ENCODE measurements at regions not wholly inside any gene's neighbourhood (a gene's known extent, or its start where the extent isn't known, plus 50 kb on each side); places are given as distances from the start of the nearest gene placed in this dataset.
A peak's percentile ranks its signal among the peaks of the same experiment; 100 is the strongest.

DNA sequence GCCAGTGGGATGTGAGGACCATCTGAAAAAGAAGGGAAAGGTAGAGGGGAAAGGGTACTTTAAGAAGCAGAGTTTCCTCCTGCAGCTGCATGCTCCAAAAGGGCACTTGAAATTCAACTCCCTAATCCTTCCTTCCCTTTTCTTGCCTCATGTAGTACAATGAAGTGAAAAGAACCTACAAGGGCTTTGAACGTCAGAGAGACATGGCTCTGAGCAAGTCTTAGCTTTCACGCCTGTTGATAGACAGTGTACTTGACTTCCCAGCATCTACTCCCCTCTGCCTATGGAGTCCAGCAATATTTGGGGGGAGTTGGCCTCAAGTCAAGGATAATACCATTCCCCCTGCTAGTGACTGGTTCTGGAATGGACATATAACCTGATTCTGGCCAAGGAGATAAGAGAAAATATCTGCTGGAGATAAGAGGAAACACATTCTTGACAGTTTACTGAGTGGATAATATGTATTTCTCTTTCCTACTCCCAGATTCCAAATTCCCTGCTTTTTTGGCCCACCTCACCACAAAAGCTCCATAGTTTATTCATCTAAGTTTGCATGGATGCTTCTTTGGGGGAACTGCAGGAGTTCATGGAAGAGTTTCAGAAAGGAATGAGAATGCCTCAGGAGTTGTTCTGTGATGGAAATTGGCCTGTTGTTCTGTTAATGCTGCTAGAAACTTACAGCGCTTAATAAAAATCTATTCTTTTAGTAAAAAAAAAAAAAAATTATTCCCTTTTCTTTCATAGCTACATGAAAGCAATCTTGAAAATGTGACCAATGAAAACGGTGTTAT, 193.0 kb upstream of the TPM1 start:
- ATAC-seq (ENCODE audit: low read depth in 2 of 2) (no peak), DNase-seq (no peak)
- no peaks in the 10 kb centered on the region for H3K4me1 Mint-ChIP-seq
- no peaks in the 10 kb centered on the region for H3K9me3 Mint-ChIP-seq
- H3K27ac Mint-ChIP-seq: no peak overlapping the region
- H3K4me3 Mint-ChIP-seq: no peak overlapping the region
- no peaks in the 10 kb centered on the region for H3K36me3 Mint-ChIP-seq
- peaks cover 6 to 29% (median 9%) of the 10 kb centered on the region in 3 donors for H3K27me3 Mint-ChIP-seq

DNA sequence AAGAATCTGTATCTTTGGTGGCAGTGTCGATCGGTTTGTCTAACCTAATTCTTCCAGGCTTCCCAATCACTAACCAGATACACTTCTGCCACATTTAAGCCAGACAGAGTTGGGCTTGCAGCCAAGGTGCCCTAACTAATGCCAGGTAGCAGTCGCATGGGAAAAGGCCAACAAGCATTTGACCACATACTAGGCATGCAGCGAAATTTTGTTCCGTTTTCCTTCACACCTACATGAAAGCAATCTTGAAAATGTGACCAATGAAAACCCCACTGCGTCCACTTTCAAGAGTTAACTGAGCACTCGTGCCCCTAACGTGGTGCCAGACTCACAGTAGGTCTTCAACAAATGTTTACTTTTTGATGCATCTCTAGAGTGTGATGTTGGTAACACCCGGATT, 192.2 kb upstream of the TPM1 start:
- no peak overlapping the region for H3K4me3 Mint-ChIP-seq
- no peaks in the 10 kb centered on the region for H3K36me3 Mint-ChIP-seq
- no peaks in the 10 kb centered on the region for H3K9me3 Mint-ChIP-seq
- no peak for ATAC-seq (ENCODE audit: low read depth in 2 of 2)
- peaks cover 6 to 25% (median 9%) of the 10 kb centered on the region in 3 donors for H3K27me3 Mint-ChIP-seq
- no peak for DNase-seq
- H3K27ac Mint-ChIP-seq: peak overlapping the region in 1 of 6 donors; percentile 62
- H3K4me1 Mint-ChIP-seq: no peaks in the 10 kb centered on the region

DNA sequence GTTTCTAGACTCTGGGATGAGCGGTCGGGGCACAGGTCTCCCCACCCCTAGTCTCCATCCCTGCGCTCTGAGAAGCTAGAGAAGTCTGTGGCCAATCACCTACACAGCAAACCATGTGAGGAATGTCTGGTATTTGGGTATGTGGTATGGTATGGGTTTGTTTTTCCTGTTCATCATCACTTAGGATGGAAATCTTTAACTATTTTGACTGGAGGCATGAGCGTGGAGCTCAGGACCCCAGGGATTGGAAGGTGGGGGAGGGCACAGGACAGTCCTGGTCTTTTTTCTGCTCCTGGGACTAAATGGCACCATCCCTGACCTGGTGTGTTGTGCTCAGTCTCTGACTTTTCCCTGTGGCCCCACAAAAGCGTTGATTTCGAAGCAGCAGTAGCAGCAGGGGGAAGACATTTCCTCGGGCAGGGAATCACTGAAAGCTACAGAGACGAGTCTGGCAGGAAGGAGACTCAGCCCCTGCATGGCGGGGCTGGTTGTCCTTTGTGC, 191.7 kb upstream of the TPM1 start:
- H3K27ac Mint-ChIP-seq: no peak overlapping the region
- no peak overlapping the region for H3K4me3 Mint-ChIP-seq
- ATAC-seq (ENCODE audit: low read depth in 2 of 2) (no peak), DNase-seq (no peak)
- no peaks in the 10 kb centered on the region for H3K4me1 Mint-ChIP-seq
- H3K36me3 Mint-ChIP-seq: no peaks in the 10 kb centered on the region
- no peaks in the 10 kb centered on the region for H3K9me3 Mint-ChIP-seq
- peaks cover 6 to 23% (median 9%) of the 10 kb centered on the region in 3 donors for H3K27me3 Mint-ChIP-seq

DNA sequence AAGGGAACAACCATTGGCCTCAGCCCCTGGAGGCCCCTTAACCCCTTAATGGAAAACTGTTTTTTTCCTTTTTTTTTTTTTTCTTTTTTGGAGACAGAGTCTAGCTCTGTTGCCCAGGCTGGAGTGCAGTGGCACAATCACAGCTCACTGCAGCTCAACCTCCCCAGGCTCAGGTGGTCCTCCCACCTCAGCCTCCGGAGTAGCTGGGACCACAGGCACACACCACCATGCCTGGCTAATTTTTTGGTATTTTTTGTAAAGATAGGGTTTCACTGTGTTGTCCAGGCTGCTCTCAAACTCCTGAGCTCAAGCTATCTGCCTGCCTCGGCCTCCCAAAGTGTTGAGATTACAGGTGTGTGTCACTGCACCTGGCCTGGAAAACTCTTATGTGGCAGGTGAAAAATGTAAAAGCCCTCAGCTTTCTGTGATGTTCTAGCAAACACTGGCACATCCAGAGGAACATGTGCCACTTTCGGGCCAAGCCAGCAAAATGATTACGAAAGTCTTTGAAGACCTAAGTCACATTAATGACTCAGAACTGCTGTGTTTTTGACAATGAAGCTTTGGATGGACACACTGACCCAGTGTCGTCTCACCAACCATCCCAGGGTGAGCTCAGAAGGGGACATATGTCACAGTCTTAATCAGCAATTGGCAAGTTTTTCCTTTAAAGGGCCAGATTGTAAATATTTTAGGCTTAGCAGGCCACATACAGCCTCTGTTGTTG, 189.3 kb upstream of the TPM1 start:
- Mint-ChIP-seq H3K9me3 (no peaks in the 10 kb centered on the region), H3K27ac (no peak overlapping the region), H3K4me3 (no peak overlapping the region), H3K4me1 (no peaks in the 10 kb centered on the region), H3K27me3 (peaks cover 7 to 17% (median 14%) of the 10 kb centered on the region in 3 donors), H3K36me3 (no peaks in the 10 kb centered on the region)
- DNase-seq (no peak), ATAC-seq (ENCODE audit: low read depth in 2 of 2) (no peak)

DNA sequence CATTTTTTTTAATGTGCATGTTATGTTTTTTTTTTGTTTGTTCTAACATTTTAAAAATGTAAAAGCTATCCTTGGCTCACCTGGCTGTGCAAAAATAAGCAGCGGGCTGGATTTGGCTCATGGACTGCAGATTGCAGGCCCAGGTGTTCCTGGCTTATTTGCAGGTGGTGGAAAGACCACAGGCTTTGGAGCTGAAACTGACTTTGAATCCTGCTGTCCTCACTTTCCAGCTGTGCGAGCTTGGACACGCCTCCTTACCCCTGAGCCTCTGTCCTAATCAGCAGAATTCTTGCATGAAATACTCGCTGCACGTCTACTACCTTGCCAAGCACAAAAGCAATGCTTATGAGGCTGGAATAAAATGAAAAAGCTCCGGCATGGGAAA, 188.7 kb upstream of the TPM1 start:
- Mint-ChIP-seq H3K27me3 (peaks cover 2 to 17% (median 16%) of the 10 kb centered on the region in 3 donors), H3K36me3 (no peaks in the 10 kb centered on the region), H3K27ac (no peak overlapping the region), H3K4me3 (no peak overlapping the region), H3K4me1 (no peaks in the 10 kb centered on the region), H3K9me3 (no peaks in the 10 kb centered on the region)
- no peak for ATAC-seq (ENCODE audit: low read depth in 2 of 2)
- no peak for DNase-seq

DNA sequence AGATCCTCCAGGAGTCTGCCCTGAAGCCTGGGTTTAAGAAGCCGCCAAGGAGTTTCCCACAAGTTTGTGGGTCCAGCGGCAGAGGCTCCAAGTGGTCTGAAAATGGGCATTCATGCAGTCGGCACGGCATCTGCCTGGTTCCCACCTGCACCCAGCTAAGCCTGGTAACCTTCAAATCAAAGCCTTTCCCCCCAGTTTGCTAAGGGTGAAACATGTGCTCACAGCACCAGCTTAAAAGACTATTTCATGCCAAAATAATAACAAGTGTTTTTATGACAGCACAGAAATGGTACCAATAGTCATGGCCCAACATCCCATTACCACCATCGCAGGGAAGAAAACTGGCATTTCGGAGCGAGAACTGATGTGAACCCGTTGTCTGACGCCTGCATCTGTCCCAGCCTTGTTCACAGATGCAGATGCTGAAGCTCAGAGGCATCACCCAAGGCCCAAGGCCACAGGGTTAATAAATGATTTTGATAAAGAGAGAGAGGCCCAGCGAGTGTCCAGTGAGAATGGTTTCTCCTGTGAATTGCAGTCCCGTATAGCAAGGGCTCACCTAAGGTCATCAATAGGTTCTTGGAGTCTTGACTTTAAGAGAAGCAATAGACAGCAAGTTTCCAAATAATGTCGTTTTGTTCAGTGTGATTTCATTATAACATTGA, 188.0 kb upstream of the TPM1 start:
- Mint-ChIP-seq H3K36me3 (no peaks in the 10 kb centered on the region), H3K4me1 (no peaks in the 10 kb centered on the region), H3K27ac (no peak overlapping the region), H3K27me3 (peaks cover 0 to 19% (median 16%) of the 10 kb centered on the region in 3 donors), H3K4me3 (no peak overlapping the region), H3K9me3 (peaks cover 0 to 1% (median 0%) of the 10 kb centered on the region in 7 donors)
- DNase-seq: no peak
- ATAC-seq (ENCODE audit: low read depth in 2 of 2): no peak

DNA sequence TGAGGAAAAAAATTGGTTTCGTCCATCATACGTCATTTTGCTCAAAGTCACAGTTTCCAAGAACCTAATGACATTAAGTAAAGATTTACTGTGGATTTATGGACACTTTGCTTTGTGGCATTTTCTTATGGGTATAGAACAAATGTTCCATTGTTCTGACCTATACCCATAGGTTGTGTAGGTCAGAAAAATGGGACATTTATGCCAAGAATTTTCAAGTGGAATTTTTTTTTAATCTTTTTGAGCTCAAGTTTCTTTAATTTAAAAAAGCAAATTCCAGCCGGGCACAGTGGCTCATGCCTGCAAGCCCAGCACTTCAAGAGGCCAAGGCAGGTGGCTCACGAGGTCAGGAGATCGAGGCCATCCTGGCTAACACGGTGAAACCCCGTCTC, 187.5 kb upstream of the TPM1 start:
- DNase-seq: no peak
- Mint-ChIP-seq H3K9me3 (peaks cover 0 to 6% (median 2%) of the 10 kb centered on the region in 7 donors), H3K27ac (no peak overlapping the region), H3K36me3 (no peaks in the 10 kb centered on the region), H3K4me1 (no peaks in the 10 kb centered on the region), H3K27me3 (peaks cover 0 to 24% (median 16%) of the 10 kb centered on the region in 3 donors), H3K4me3 (peak overlapping the region in 1 of 8 donors; percentile 15)
- ATAC-seq (ENCODE audit: low read depth in 2 of 2): no peak

DNA sequence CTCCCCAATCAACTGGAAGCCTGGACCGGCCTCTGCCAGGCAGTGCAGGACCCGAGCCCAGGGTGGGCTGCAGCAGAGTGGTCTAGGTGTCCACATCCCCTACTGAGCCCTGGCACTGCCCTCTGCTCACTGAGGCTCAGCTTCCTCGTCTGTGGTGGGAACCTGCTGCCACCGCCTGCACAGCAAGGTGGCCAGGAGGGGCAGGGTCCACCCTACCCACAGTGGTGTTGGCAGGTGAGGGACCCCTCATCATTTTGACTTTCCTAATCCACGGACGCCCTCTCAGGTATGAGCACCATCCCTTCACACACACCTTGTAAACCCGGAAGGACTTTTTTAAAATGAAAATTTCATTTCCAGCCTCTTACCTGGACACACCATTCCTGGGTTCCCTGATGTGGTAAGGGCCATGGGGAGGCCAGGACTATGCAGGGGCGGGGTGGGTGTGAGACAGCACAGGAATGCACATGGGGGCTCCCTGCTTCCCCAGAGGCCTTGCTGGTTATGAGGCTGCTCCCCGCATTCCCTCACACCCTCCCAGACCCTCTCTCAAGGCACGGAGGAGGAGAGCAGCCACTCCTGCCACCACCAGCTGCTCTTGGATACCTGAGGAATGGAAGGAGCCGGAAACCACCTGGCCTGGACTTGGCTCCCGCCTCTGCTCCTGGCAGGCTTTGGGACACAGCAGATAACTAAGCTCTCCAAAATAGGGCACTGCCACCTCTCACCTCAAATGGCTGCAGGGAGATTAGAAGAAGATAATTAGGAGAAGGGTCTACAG, 185.9 kb upstream of the TPM1 start:
- H3K4me1 Mint-ChIP-seq: no peaks in the 10 kb centered on the region
- H3K27me3 Mint-ChIP-seq: peaks cover 3 to 31% (median 15%) of the 10 kb centered on the region in 3 donors
- ATAC-seq (ENCODE audit: low read depth in 2 of 2) (no peak), DNase-seq (no peak)
- no peak overlapping the region for H3K27ac Mint-ChIP-seq
- peaks cover 0 to 14% (median 6%) of the 10 kb centered on the region in 7 donors for H3K9me3 Mint-ChIP-seq
- no peaks in the 10 kb centered on the region for H3K36me3 Mint-ChIP-seq
- H3K4me3 Mint-ChIP-seq: no peak overlapping the region

DNA sequence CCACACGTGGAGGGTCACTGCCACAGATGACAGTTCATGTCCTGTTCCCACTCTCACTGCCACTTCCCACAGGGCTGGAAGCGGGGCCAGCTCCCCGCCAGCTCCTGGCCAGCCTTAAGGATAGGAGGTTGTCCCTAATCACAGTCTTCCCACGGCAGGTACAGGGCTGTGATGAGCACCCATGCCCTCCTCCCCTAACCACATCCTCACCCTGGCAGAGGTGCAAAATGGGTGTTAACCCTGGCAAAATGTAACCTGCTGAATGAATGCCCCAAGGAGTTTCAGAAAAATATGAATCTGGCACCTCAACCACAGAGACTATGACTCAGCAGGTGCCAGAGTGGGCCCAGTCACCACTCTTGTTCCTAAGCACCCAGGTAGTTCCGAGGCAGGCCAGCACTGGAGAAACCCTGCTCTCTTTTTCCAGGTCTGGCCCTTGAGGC, 185.1 kb upstream of the TPM1 start:
- no peak for ATAC-seq (ENCODE audit: low read depth in 2 of 2)
- H3K27me3 Mint-ChIP-seq: peaks cover 10 to 31% (median 15%) of the 10 kb centered on the region in 3 donors
- peak overlapping the region in 1 of 6 donors; percentile 4 for H3K27ac Mint-ChIP-seq
- H3K4me1 Mint-ChIP-seq: no peaks in the 10 kb centered on the region
- peaks cover 0 to 16% (median 6%) of the 10 kb centered on the region in 7 donors for H3K9me3 Mint-ChIP-seq
- no peaks in the 10 kb centered on the region for H3K36me3 Mint-ChIP-seq
- peak overlapping the region in 1 of 8 donors; percentile 43 for H3K4me3 Mint-ChIP-seq
- no peak for DNase-seq

DNA sequence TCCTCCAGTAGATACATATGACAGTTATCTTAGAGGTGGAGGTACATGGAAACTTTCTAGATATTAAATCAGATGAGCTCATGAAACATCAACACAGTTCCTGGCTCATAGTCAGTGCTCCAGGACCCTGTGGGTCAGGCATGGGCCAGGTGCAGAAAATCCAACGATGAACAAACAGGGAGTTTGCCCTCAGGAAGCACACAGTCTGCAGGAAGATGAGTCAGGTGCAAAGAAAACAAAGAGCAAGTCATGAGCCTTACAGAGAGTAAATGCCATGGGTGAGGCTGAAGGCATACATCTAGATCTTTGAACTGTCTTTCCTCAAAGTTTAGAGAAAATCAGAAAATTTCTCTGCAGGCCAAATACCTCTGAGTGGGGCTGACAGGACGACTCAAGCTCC, 184.2 kb upstream of the TPM1 start:
- H3K4me3 Mint-ChIP-seq: no peak overlapping the region
- H3K27me3 Mint-ChIP-seq: peaks cover 15 to 38% (median 15%) of the 10 kb centered on the region in 3 donors
- no peaks in the 10 kb centered on the region for H3K4me1 Mint-ChIP-seq
- H3K36me3 Mint-ChIP-seq: no peaks in the 10 kb centered on the region
- H3K9me3 Mint-ChIP-seq: peaks cover 0 to 16% (median 6%) of the 10 kb centered on the region in 7 donors
- ATAC-seq (ENCODE audit: low read depth in 2 of 2) (no peak), DNase-seq (no peak)
- H3K27ac Mint-ChIP-seq: no peak overlapping the region

DNA sequence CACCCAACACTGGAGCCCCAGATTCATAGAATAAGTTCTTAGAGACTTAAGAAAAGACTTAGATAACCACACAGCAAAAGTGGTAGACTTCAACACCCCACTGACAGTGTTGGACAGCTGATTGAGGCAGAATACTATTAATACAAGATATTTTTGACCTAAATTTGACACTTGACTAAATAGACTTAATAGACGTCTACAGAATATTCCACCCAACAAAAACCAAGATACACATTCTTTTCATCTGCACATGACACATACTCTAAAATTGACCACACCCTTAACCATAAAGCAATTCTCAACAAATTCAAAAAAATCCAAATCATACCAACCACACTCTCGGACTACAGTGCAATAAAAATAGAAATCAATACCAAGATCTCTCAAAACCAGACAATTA, 179.8 kb upstream of the TPM1 start:
- no peaks in the 10 kb centered on the region for H3K4me1 Mint-ChIP-seq
- no peak overlapping the region for H3K27ac Mint-ChIP-seq
- H3K36me3 Mint-ChIP-seq: no peaks in the 10 kb centered on the region
- no peak for DNase-seq
- ATAC-seq (ENCODE audit: low read depth in 2 of 2): no peak
- peaks cover 0 to 16% (median 6%) of the 10 kb centered on the region in 7 donors for H3K9me3 Mint-ChIP-seq
- peaks cover 10 to 21% (median 15%) of the 10 kb centered on the region in 3 donors for H3K27me3 Mint-ChIP-seq
- no peak overlapping the region for H3K4me3 Mint-ChIP-seq

DNA sequence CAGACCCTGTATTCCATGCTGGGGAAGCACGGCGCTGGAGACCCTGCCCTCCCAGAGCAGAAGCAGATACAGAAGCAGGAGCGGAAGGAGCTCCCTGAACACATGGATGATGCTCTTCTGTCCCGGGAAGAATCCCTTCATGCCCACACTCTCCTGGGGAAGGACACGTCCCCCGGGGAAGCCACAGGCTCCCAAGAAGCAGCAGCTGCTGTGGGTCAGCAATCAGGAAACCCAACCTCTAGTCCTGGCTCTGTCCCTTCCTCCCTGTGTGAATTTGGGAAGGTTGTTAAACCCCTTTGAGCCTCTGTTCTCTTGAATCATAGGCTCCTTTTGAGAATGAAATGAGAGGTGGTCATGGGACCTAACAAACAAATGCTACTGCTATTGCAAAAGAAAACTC, 176.2 kb upstream of the TPM1 start:
- Mint-ChIP-seq H3K36me3 (peaks cover 0 to 5% of the 10 kb centered on the region in 2 donors), H3K4me1 (peaks cover 0 to 4% (median 0%) of the 10 kb centered on the region in 3 donors), H3K4me3 (no peak overlapping the region), H3K27ac (no peak overlapping the region), H3K9me3 (peaks cover 0 to 14% (median 3%) of the 10 kb centered on the region in 7 donors), H3K27me3 (peaks cover 0 to 15% (median 7%) of the 10 kb centered on the region in 3 donors)
- ATAC-seq (ENCODE audit: low read depth in 2 of 2): no peak
- DNase-seq: no peak

DNA sequence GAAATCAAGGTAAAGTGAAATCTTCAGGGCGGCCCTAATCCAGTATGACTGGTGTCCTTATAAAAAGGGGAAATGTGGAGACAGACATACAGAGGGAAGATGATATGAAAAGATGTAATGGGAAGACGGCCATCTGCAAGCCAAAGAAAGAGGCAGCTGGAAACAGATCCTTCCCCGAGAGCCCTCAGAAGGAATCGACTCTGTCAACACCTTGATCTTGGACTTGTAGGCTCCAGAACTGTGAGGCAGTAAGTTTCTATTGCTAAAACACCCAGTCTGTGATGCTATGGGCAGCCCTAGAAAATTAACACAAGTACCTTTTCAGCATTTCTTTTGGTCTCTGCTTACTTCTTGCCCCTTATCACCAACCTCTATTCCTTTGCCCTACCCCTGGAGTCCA, 174.7 kb upstream of the TPM1 start:
- Mint-ChIP-seq H3K4me1 (peaks cover 0 to 4% (median 0%) of the 10 kb centered on the region in 3 donors), H3K9me3 (peaks cover 0 to 15% (median 3%) of the 10 kb centered on the region in 7 donors), H3K36me3 (peaks cover 0 to 5% of the 10 kb centered on the region in 2 donors), H3K27ac (no peak overlapping the region), H3K27me3 (peaks cover 0 to 4% (median under 1%) of the 10 kb centered on the region in 3 donors), H3K4me3 (no peak overlapping the region)
- no peak for DNase-seq
- ATAC-seq (ENCODE audit: low read depth in 2 of 2): no peak

All from naive B cell (primary cell).